HG02970 (cell line): ENCODE measurements at regions not wholly inside any gene's neighbourhood (a gene's known extent, or its start where the extent isn't known, plus 50 kb on each side); places are given as distances from the start of the nearest gene placed in this dataset.

Source experiments
- ATAC-seq: cut with Tn5 transposase; IDR thresholded peaks from one replicate; pipeline ENCODE4 v1.9.1; 2021; ENCODE audit warnings: mild to moderate bottlenecking, moderate library complexity, moderate number of reproducible peaks; ENCODE audit not compliant: unreplicated experiment, low FRiP score

GRCh38 chr7:9186730-9187129 lies 753.3 kb downstream of the NXPH1 start:
- ATAC-seq = no peak

- ATAC-seq = no peak
Measured at GRCh38 chr7:9189703-9190102, 756.3 kb downstream of the NXPH1 start.

GRCh38 chr7:9192969-9193368 lies 759.6 kb downstream of the NXPH1 start:
- no peak for ATAC-seq

GRCh38 chr7:9200626-9201025 lies 767.2 kb downstream of the NXPH1 start:
- ATAC-seq = no peak

- no peak for ATAC-seq
Measured at GRCh38 chr7:9201928-9202327, 768.5 kb downstream of the NXPH1 start.

- no peak for ATAC-seq
Measured at GRCh38 chr7:9204571-9204970, 771.2 kb downstream of the NXPH1 start.

GRCh38 chr7:9210114-9210513 lies 776.7 kb downstream of the NXPH1 start:
- no peak for ATAC-seq

- ATAC-seq = no peak
Measured at GRCh38 chr7:9217204-9217603, 783.8 kb downstream of the NXPH1 start.

GRCh38 chr7:9226500-9226899 lies 793.1 kb downstream of the NXPH1 start:
- ATAC-seq = no peak

GRCh38 chr7:9231630-9232121 lies 798.3 kb downstream of the NXPH1 start:
- ATAC-seq = no peak

- ATAC-seq = no peak
Measured at GRCh38 chr7:9240001-9240400, 806.6 kb downstream of the NXPH1 start.

GRCh38 chr7:9241826-9242225 lies 808.4 kb downstream of the NXPH1 start:
- ATAC-seq = no peak

- ATAC-seq = no peak
Measured at GRCh38 chr7:9242636-9243035, 809.2 kb downstream of the NXPH1 start.

- ATAC-seq = no peak
Measured at GRCh38 chr7:9250876-9251275, 817.5 kb downstream of the NXPH1 start.

GRCh38 chr7:9264395-9264794 lies 831.0 kb downstream of the NXPH1 start:
- no peak for ATAC-seq

GRCh38 chr7:9280088-9280487 lies 846.7 kb downstream of the NXPH1 start:
- ATAC-seq = no peak

GRCh38 chr7:9283246-9283645 lies 849.8 kb downstream of the NXPH1 start:
- ATAC-seq = no peak

- ATAC-seq = no peak
Measured at GRCh38 chr7:9302436-9302835, 869.0 kb downstream of the NXPH1 start.

- ATAC-seq = no peak
Measured at GRCh38 chr7:9307131-9307530, 873.7 kb downstream of the NXPH1 start.

GRCh38 chr7:9324513-9324912 lies 891.1 kb downstream of the NXPH1 start:
- no peak for ATAC-seq

GRCh38 chr7:9328296-9328695 lies 894.9 kb downstream of the NXPH1 start:
- no peak for ATAC-seq

- no peak for ATAC-seq
Measured at GRCh38 chr7:9349625-9350024, 916.2 kb downstream of the NXPH1 start.

- ATAC-seq = no peak
Measured at GRCh38 chr7:9391221-9391620, 957.8 kb downstream of the NXPH1 start.
